Body of pancreas (tissue), 4 donors: ENCODE measurements at regions not wholly inside any gene's neighbourhood (a gene's known extent, or its start where the extent isn't known, plus 50 kb on each side); places are given as distances from the start of the nearest gene placed in this dataset.

ENCODE experiments used
- ATAC-seq: fragments of 150-250 bp; one replicate; pipeline ENCODE4 v1.9.1; 2016
- DNase-seq, 4 donors: peaks; one replicate each; pipeline ENCODE4 v3.0.0-alpha.2; 2019
- H3K27ac ChIP-seq, 4 donors: fragments of 200-600 bp; sonication (generic); 1 replicate in 3 of 4; 2 replicates in 1 of 4; pipeline versions ENCODE4 v1.5.1 to v1.6.1; 2016 to 2019; ENCODE audit warnings: mild to moderate bottlenecking in 1 of 4, mixed read lengths in 1 of 4, moderate library complexity in 1 of 4
- H3K27me3 ChIP-seq, 2 donors: fragments of 200-600 bp; sonication (generic); one replicate each; pipeline ENCODE4 v1.6.0; 2016; ENCODE audit warnings: mild to moderate bottlenecking in 1 of 2
- H3K36me3 ChIP-seq, 2 donors: fragments of 200-600 bp; sonication (generic); replicated peaks in 1 of 2; 2 replicates each; pipeline ENCODE4 v1.5.1; 2016; ENCODE audit warnings: low read depth in 2 of 2; ENCODE audit not compliant: insufficient read depth in 1 of 2
- H3K4me1 ChIP-seq: fragments of 200-600 bp; sonication (generic); one replicate; pipeline ENCODE4 v1.6.0; 2016
- H3K4me3 ChIP-seq, 2 donors: fragments of 200-600 bp; sonication (generic); 1 replicate in 1 of 2; 2 replicates in 1 of 2; pipeline ENCODE4 v1.5.1; 2016 to 2019
- H3K9me3 ChIP-seq, 3 donors: fragments of 200-600 bp; sonication (generic); 1 replicate in 2 of 3; 2 replicates in 1 of 3; pipeline ENCODE4 v1.5.1; 2016
- CTCF ChIP-seq, 7 experiments: fragments of 450-650 bp in 4 of 7; fragments of 200-600 bp in 3 of 7; sonication (generic) in 3 of 7; IDR thresholded peaks; one replicate each; pipeline ENCODE4 v1.5.1; 2016 to 2019; ENCODE audit warnings: antibody characterized with exemption in 7 of 7
- POLR2A ChIP-seq, 3 donors: fragments of 450-650 bp; IDR thresholded peaks; one replicate each; pipeline ENCODE4 v1.6.1; 2016; ENCODE audit warnings: antibody characterized with exemption in 3 of 3, mild to moderate bottlenecking in 2 of 3
- WGBS, 2 donors: methylation state at CpG; one replicate each; pipeline ENCODE4 v1.1.5; 2017; 5-methylcytosine and 5-hydroxymethylcytosine counted together
- intact Hi-C: fragments of 100-400 bp; cut with DNase I; formaldehyde crosslinking; loops from one replicate; pipeline ENCODE4 v1.15.1; 2023

GRCh38 chr5:101520417-101520816, 617.3 kb upstream of the ST8SIA4 start:
- WGBS, 2 donors = 44 to 47% methylated on average over 2 of the region's 2 CpGs
- DNase-seq (no peak), ATAC-seq (no peak)
- H3K27me3 ChIP-seq = no peaks in the 10 kb centered on the region
- H3K4me1 ChIP-seq = no peaks in the 10 kb centered on the region
- intact Hi-C loops = no loop called here
- no peak overlapping the region for H3K27ac ChIP-seq
- H3K4me3 ChIP-seq = no peak overlapping the region
- no peaks in the 10 kb centered on the region for H3K9me3 ChIP-seq
- TF ChIP-seq POLR2A (IDR thresholded peaks at IDR 0.05) = no peak
- no peak for TF ChIP-seq CTCF (IDR thresholded peaks at IDR 0.05)
- no peaks in the 10 kb centered on the region for H3K36me3 ChIP-seq

DNA sequence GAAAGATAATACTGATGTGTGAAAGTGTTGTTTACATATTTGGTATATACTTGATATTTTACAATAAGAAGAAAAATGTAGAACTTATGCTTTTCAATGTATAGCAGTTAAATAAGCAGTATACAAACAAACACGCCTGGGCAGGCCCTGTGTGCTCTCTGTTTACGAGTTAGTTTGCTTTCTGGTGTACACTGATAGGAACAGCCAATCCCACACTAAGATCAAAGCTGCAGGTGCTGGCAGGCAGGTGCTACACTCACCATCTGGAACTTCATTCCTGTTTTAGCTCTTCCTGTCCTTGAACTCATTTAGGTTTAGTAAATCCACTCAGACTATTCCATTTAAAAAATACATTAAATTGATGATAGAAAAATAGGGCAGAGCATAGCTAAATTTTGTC, 614.7 kb upstream of the ST8SIA4 start:
- Histone ChIP-seq H3K9me3 (no peaks in the 10 kb centered on the region), H3K27me3 (no peaks in the 10 kb centered on the region), H3K27ac (no peak overlapping the region), H3K4me3 (no peak overlapping the region), H3K36me3 (no peaks in the 10 kb centered on the region), H3K4me1 (no peaks in the 10 kb centered on the region)
- no peak for TF ChIP-seq CTCF (IDR thresholded peaks at IDR 0.05)
- TF ChIP-seq POLR2A (IDR thresholded peaks at IDR 0.05) = no peak
- DNase-seq (no peak), ATAC-seq (no peak)
- WGBS, 2 donors = 37 to 45% methylated on average over 2 of the region's 2 CpGs
- intact Hi-C loops = no loop called here

DNA sequence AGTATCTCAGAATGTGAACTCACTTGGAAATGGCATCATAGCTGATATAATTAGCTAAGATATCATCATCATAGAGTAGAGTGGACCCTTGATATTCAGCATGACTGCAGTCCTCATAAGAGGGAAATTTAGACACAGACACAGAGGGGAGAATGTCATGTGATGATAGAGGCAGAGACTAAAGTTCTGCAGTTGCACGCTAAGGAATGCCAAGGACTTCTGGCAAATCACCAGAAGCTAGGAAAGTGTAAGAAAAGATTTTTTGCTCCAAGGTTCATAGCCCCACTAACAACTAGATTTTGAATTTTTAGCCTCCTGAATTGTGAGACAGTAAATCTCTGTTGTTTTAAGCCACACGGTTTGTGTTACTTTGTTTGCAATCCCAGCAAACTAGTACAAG, 612.6 kb upstream of the ST8SIA4 start:
- DNase-seq (no peak), ATAC-seq (no peak)
- TF ChIP-seq POLR2A (IDR thresholded peaks at IDR 0.05) (no peak), CTCF (IDR thresholded peaks at IDR 0.05) (no peak)
- intact Hi-C loops = no loop called here
- Histone ChIP-seq H3K9me3 (no peaks in the 10 kb centered on the region), H3K27ac (no peak overlapping the region), H3K4me1 (no peaks in the 10 kb centered on the region), H3K27me3 (no peaks in the 10 kb centered on the region), H3K36me3 (no peaks in the 10 kb centered on the region), H3K4me3 (no peak overlapping the region)
- whole genome bisulfite sequencing, 2 donors = 55 to 71% methylated on average over 2 of the region's 2 CpGs

DNA sequence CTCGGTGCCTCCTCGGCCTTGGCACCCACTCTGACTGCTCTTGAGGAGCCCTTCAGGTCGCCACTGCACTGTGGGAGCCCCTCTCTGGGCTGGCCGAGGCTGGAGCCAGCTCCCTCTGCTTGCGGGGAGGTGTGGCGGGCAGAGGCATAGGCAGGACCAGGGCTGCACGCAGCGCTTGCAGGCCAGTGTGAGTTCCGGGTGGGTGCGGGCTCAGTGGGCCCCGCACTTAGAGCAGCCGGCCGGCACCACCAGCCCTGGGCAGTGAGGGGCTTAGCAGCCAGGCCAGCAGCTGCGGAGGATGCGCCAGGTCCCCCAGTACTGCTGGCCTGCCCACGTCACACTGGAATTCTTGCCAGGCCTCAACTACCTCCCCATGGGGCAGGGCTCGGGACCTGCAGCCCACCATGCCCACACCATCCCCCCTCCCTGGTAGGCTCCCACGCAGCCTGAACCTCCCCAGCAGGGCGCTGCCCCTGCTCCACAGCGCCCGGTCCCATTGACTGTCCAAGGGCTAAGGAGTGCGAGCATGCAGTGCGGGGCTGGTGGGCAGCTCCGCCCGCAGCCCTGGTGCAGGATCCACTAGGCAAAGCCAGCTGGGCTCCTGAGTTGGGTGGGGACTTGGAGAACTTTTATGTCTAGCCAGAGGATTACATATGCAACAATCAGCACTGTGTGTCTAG, 602.9 kb upstream of the ST8SIA4 start:
- WGBS, 2 donors = 73 to 84% methylated on average over 6 to 25 of the region's 25 CpGs
- H3K27me3 ChIP-seq = no peaks in the 10 kb centered on the region
- H3K4me1 ChIP-seq = no peaks in the 10 kb centered on the region
- DNase-seq (no peak), ATAC-seq (no peak)
- intact Hi-C loops = no loop called here
- H3K36me3 ChIP-seq = no peaks in the 10 kb centered on the region
- H3K9me3 ChIP-seq = peaks cover 0 to 7% (median 0%) of the 10 kb centered on the region in 3 donors
- TF ChIP-seq CTCF (IDR thresholded peaks at IDR 0.05) (no peak), POLR2A (IDR thresholded peaks at IDR 0.05) (no peak)
- H3K27ac ChIP-seq = no peak overlapping the region
- no peak overlapping the region for H3K4me3 ChIP-seq

GRCh38 chr5:101482931-101483330, 579.8 kb upstream of the ST8SIA4 start:
- DNase-seq (no peak), ATAC-seq (no peak)
- 56 to 59% methylated on average over 3 of the region's 3 CpGs for WGBS, 2 donors
- no peaks in the 10 kb centered on the region for H3K27me3 ChIP-seq
- no peak overlapping the region for H3K4me3 ChIP-seq
- no peak overlapping the region for H3K27ac ChIP-seq
- intact Hi-C loops = no loop called here
- no peaks in the 10 kb centered on the region for H3K4me1 ChIP-seq
- no peaks in the 10 kb centered on the region for H3K9me3 ChIP-seq
- no peaks in the 10 kb centered on the region for H3K36me3 ChIP-seq
- TF ChIP-seq POLR2A (IDR thresholded peaks at IDR 0.05) (no peak), CTCF (IDR thresholded peaks at IDR 0.05) (no peak)
